AG09319 (cell line): ENCODE measurements at regions not wholly inside any gene's neighbourhood (a gene's known extent, or its start where the extent isn't known, plus 50 kb on each side); places are given as distances from the start of the nearest gene placed in this dataset.

ENCODE experiments used
- DNase-seq: peaks from one replicate; pipeline ENCODE4 v3.0.0-alpha.2; 2010; ENCODE audit warnings: low read depth; ENCODE audit errors: extremely low read depth
- TF ChIP-seq, protein P1 (sequence below): IDR thresholded peaks from 2 replicates; pipeline ENCODE4 v1.5.1; 2011; ENCODE audit warnings: low read depth, mild to moderate bottlenecking, inconsistent platforms, low read length, moderate library complexity

DNA sequence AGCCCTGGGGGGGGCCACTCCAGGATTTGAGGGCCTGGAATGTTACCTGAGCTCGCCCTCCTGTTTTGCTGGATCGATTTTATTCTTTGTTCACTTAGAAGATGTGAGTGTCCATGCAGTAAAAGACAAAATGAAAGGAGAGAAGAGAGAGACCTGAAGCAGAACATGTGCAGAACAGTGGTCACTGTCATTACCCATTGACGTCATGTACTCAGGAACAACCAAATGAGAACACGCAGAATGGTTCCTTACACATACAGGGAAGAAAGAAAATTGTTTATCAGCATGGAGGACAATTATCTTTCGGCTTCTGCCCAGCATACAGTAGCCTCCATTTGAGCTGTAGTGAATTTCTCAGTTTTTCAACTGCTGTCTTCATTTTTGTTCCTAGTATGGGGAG lies 258.1 kb downstream of the FNDC1 start:
- TF ChIP-seq, protein P1, sequence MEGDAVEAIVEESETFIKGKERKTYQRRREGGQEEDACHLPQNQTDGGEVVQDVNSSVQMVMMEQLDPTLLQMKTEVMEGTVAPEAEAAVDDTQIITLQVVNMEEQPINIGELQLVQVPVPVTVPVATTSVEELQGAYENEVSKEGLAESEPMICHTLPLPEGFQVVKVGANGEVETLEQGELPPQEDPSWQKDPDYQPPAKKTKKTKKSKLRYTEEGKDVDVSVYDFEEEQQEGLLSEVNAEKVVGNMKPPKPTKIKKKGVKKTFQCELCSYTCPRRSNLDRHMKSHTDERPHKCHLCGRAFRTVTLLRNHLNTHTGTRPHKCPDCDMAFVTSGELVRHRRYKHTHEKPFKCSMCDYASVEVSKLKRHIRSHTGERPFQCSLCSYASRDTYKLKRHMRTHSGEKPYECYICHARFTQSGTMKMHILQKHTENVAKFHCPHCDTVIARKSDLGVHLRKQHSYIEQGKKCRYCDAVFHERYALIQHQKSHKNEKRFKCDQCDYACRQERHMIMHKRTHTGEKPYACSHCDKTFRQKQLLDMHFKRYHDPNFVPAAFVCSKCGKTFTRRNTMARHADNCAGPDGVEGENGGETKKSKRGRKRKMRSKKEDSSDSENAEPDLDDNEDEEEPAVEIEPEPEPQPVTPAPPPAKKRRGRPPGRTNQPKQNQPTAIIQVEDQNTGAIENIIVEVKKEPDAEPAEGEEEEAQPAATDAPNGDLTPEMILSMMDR, result no peak
- DNase-seq, result no peak

DNA sequence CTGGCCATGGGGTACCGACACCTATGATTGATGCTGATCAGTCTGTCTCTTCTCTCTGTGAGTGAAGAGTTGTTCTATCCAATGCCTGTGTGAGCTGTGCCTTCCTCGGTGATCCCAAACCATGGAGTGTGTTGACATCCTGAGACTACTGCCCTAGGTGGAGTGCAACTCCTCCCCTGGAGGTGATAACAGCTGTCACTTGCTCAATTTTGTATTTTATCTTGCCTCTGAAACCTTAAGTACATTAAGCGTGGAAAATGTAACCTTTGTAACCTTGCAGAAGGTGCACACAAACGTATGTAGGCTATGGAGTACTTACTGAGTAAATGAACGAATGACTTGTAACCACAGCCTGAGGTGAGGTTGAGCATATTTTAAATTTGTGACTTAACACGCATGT lies 256.2 kb downstream of the FNDC1 start:
- DNase-seq, result no peak
- TF ChIP-seq, protein P1, result no peak

DNA sequence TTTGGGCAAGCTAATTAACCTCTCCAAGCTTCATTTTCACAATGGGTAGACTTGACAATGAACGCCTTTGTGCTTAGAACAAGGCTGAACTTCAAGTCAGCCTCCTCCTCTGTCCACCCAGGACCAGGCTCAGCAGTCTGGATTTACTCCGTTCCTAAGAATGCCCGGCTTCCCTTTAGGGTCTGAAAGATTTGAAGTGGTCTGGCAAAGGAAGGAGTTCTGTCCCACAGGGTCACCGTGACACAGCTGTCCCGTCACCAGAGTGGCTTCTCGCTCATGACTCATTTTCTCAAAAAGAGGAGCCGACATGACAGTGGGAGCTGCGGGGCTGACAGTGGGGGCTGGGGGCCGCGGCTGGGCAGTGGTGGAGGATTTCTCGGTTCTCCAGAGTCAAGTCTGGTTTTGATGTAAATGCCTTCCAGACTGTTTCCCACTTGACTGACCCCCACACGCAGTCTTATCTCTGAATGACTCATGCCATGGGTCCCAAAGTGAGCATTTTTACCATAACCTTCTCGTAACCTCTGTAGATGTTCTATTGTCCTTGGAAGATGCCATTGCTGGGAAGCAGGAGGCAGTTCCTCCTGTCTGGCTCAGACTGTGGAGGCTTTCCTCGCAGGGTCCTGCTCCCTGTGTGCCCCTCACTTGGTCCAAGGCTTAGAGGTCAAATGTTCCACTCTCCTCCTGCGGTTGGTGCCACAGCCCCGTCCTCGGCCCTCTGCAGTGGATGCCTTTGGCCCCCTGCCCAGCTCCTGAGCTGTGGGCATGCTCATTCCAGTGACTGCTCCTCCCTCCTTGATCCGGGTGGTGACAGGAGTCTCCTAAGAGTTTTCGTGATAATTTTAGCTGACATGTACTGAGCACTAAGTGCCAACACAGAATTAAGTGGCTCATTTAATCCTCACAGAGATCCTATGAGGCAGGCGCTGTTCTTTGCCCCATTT lies 253.1 kb downstream of the FNDC1 start:
- no peak for DNase-seq
- TF ChIP-seq, protein P1, result no peak

DNA sequence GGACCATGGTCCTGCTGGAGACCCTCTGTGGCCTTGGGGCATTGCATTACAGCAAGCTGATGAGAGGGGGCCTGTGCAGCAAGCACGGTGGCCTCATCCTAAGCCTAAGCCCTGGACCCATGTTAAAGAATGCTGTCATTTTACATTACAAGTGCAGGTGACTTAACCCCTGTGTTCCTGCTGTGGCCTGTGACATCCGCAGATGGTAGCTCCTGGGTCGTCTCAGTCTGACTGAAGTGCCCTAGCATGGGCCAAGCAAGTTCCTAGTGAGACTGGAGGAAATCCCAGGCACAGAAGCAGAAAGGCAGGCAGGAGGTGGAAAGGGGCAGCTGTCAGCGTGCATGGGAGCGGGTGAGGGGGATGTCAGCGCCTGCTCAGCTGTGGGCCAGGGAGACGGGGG lies 252.4 kb downstream of the FNDC1 start:
- TF ChIP-seq, protein P1, result no peak
- no peak for DNase-seq

DNA sequence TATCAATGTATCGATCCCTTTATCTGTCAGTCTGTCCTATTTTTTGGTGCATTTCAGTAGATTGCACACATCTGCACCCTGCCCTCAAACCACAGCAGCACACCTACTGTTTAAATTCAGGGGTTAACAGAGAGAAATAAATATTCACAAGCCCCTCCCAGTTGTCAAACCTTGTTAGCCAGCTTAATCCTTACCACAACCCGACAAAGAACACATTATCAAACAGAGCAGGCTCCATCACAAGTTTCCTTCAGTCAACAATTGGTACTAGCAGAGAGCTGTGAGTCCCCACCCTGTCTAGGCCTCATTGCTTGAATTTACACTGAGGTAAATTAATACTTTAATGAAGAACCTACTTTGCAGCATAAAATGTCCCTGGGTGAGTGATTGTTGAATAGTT lies 249.8 kb downstream of the FNDC1 start:
- DNase-seq, result no peak
- TF ChIP-seq, protein P1, result no peak

DNA sequence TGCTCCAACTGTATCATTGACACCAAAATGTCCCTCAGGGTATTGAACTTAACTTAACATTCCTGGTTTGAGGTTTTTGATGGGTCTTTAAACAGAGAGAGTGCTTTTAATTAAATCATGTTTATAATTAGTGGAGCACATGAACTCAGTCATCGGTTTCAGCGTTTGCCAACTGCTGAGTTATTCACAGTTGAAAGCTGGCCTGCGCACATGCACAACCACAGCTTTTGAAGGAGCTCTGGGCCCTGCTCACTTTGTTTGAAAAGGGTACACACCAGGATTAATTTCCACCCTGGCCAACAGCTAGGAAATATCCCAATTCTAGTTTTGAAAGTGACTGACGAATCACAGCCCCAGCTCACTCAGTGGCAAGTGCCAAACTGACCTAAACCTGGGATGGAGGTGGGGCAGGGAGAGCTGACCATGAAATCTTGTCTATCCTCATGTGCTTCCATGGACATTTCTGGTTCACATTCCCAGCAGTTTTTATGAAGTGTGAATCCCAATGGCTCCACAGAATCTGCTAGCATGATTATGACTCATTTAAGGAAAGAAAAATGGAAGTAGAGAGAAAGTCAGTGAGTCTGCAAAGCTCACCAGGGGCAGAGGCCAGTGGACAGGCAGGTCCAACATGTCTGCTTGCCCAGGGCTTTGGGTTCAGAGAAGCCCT lies 247.8 kb downstream of the FNDC1 start:
- DNase-seq, result no peak
- TF ChIP-seq, protein P1, result no peak

DNA sequence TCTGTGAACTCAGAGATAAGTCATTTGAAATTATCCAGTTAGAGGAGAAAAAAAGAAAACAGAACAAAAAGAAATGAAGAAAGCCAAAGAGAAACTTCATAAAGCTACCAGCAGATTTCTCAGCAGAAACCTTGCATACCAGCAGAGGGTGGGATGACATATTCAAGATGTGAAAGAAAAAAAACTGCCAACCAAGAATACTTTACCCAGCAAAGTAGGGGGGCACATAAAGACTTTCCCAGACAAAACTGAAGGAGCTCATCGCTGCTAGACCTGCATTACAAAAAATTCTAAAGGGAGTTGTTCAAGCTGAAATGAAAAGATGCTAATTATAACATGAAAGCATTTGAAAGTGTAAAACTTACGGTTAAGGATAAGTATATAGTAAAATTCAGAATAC lies 246.3 kb downstream of the FNDC1 start:
- DNase-seq, result no peak
- TF ChIP-seq, protein P1, result no peak
